Jurkat, Clone E6-1 (cell line): ENCODE measurements at regions not wholly inside any gene's neighbourhood (a gene's known extent, or its start where the extent isn't known, plus 50 kb on each side); places are given as distances from the start of the nearest gene placed in this dataset.
"Not testable (repeated sequence)": the region's sequence is repeated elsewhere in the genome, so short reads cannot be mapped to it uniquely, and the experiment has no call there.

ENCODE experiments used
- DNase-seq: peaks from one replicate; pipeline ENCODE4 v3.0.0-alpha.2; 2011; ENCODE audit warnings: low read depth, low spot score
- H3K4me3 ChIP-seq: 2 replicates; pipeline ENCODE4 v1.5.1; 2011; ENCODE audit warnings: mild to moderate bottlenecking, low read length, control low read depth, moderate library complexity

GRCh38 chr7:13628239-13629001 lies 361.0 kb downstream of the ETV1 start:
- H3K4me3 ChIP-seq, result no peak overlapping the region
- no peak for DNase-seq

GRCh38 chr7:13631207-13632049 lies 358.0 kb downstream of the ETV1 start:
- DNase-seq, H3K4me3 ChIP-seq: not testable (repeated sequence)

DNA sequence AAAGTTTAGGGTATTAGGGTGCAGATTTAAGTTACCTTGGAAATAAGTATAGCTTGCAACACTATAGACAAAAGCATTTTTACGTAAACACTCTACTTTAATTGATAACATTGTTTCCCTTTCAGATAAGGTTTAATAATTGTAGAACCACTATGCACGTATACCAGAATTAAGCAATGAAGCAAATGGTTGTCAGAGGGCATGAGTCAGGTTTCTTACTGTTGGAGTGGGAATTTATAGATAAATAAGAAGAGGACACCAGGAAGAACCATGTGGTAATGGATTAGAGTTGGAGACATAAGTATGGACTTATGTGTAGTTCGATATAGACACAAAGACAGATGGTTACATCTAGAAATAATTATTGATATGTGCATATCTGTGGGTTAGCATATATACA lies 355.6 kb downstream of the ETV1 start:
- DNase-seq, result no peak
- no peak overlapping the region for H3K4me3 ChIP-seq

- DNase-seq, result no peak
- no peak overlapping the region for H3K4me3 ChIP-seq
Measured at GRCh38 chr7:13639396-13639795, 350.1 kb downstream of the ETV1 start.

DNA sequence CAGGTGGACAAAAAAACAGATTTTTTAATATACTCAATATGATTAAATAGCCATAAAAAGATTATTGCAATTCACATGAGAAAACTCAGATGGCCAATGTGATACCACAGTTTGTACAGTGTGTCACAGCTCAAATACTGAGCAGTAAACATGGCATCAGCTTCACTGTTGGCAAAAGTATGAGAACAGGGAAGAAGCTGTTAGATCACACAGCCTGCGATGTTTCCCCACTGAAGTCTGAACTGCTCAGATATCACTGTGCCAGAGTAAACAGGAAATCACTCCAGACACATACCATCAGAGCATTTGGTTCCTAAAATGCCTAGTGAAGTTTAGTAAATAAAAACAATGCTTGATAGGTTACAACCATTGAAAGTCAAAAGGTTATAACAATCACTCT lies 347.8 kb downstream of the ETV1 start:
- H3K4me3 ChIP-seq, result no peak overlapping the region
- DNase-seq, result no peak

- no peak for DNase-seq
- no peak overlapping the region for H3K4me3 ChIP-seq
Measured at GRCh38 chr7:13651167-13651566, 338.3 kb downstream of the ETV1 start.

DNA sequence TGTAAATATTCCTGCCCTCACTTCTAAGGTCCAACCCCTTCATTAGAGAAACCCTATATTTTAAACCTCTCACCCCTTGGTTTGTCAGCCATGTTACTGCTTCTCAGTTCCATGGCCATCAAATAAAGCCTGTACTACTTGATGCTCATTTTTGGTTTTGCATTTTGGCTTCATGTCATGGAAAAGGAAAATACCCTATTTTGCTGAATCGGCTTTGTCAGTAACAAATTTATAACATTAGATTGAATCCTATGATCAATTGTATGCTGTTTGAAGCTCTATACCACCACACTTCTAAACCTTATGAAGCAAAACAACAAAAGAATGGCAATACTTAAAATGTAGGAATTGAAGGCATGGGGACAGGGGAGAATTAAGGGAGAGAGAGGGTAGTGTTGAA lies 333.1 kb downstream of the ETV1 start:
- DNase-seq, result no peak

GRCh38 chr7:13673290-13673689 lies 316.2 kb downstream of the ETV1 start:
- DNase-seq, result no peak
- H3K4me3 ChIP-seq, result no peak overlapping the region

More for the DNA sequence above, 333.1 kb downstream of the ETV1 start:
- no peak overlapping the region for H3K4me3 ChIP-seq

GRCh38 chr7:13682626-13683025 lies 306.8 kb downstream of the ETV1 start:
- no peak overlapping the region for H3K4me3 ChIP-seq
- DNase-seq, result no peak

- no peak overlapping the region for H3K4me3 ChIP-seq
- DNase-seq, result no peak
Measured at GRCh38 chr7:13687500-13687899, 302.0 kb downstream of the ETV1 start.

- H3K4me3 ChIP-seq, result no peak overlapping the region
- no peak for DNase-seq
Measured at GRCh38 chr7:13692548-13692947, 296.9 kb downstream of the ETV1 start.

- DNase-seq, result no peak
- H3K4me3 ChIP-seq, result no peak overlapping the region
Measured at GRCh38 chr7:13702251-13702650, 287.2 kb downstream of the ETV1 start.

- H3K4me3 ChIP-seq, result no peak overlapping the region
- DNase-seq, result no peak
Measured at GRCh38 chr7:13708670-13709069, 280.8 kb downstream of the ETV1 start.

- no peak for DNase-seq
- H3K4me3 ChIP-seq, result no peak overlapping the region
Measured at GRCh38 chr7:13713092-13713491, 276.4 kb downstream of the ETV1 start.

DNA sequence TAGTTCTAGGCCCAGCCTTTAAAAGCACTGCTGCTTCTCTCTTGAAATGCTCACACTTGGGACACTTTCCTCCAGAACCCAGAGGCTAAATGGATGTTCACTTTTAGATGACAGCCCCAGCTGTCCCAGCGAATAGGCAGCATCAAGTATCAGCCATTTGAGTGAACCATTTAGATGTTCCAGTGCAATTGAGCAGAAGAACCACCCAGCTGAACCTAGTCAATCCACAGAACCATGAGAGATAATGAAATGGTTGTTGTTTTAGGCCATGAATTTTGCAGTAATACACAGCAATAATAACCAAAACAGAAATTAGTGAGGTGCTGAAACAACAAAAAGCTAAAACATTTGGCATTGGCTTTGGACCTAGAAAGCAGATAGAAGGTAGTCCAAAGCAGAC lies 273.9 kb downstream of the ETV1 start:
- no peak for DNase-seq

GRCh38 chr7:13717031-13717430 lies 272.4 kb downstream of the ETV1 start:
- no peak for DNase-seq
- no peak overlapping the region for H3K4me3 ChIP-seq

More for the DNA sequence above, 273.9 kb downstream of the ETV1 start:
- no peak overlapping the region for H3K4me3 ChIP-seq

DNA sequence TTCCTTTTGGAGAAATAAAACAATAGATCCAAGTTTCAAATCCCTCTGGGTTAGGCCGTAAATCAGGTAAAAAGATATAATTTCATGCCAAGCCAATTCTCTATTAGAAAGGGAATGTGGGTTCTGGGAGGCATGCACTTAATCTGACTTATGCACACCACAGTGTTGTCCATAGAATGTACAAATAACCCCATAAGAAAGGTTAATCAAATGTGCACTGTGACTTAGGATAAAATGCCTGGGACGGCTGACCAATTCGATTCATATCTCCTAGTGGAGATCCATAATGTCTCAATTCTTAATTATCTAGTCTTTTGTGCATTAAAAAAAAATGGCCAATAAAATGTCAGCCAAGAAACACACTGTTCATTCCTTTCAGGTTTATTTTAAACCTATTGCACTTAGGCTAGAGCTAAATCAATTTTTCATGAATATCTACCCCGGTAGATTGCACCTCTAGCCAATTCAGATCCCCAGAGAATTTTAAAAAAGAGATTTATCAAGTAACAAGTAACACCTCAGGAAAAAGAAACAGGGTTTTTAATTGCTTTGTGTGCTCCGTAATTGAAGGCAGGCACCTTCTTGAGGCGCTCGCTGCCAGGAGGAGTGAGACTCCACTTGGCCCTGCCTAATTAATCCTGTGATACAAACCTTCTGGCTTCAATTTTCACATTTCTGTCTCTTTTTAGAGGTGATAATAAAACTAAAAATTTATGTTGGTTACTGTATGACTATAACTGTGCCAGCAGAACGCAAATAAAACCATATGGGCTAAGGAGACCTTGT lies 265.1 kb downstream of the ETV1 start:
- no peak overlapping the region for H3K4me3 ChIP-seq
- no peak for DNase-seq

DNA sequence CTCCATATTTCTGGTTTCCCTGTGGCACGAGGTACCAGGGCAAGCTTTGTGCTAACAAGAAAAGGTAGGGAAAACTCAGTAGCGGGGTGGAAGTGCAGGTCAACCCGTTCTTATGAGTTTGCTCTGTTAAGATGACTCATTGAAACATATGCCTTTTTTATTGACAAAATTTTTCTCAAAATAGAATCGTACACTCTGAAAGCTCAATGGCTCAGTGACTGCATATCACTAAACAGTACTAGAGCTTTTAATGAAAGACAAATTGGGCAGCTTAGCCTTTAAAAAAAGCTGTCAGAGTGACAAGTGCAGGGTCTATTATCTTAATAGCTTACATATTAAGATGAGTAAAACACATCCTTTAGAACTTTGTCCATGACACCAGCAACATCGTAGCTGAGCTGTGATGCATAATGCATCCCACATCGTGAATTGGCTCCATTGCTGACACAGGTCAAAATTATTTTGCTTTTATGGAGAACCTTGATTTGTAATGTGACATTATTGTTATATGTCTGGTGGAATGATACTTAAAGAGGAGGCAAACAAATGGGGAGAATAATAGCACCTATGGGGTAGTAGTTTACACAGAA lies 264.4 kb downstream of the ETV1 start:
- H3K4me3 ChIP-seq, result no peak overlapping the region
- no peak for DNase-seq

- no peak overlapping the region for H3K4me3 ChIP-seq
- DNase-seq, result no peak
Measured at GRCh38 chr7:13725591-13725990, 263.9 kb downstream of the ETV1 start.
